ENCODE measurements at regions not wholly inside any gene's neighbourhood (a gene's known extent, or its start where the extent isn't known, plus 50 kb on each side); places are given as distances from the start of the nearest gene placed in this dataset.

GRCh38 chr5:36390640-36391039, 88.9 kb upstream of the RANBP3L start:
- no peak for DNase-seq
- no peaks in the 10 kb centered on the region for H3K9me3 ChIP-seq (ENCODE audit: insufficient read depth, low read depth)
- no peak overlapping the region for H3K4me2 ChIP-seq
- no peaks in the 10 kb centered on the region for H3K79me2 ChIP-seq (ENCODE audit: low read depth)
- H3K36me3 ChIP-seq (ENCODE audit: low read depth) = no peaks in the 10 kb centered on the region
- intact Hi-C loops (cut with micrococcal nuclease; ENCODE audit: unreplicated experiment) = no loop called here
- H3K9me2 ChIP-seq (ENCODE audit: insufficient read depth) = no peaks in the 10 kb centered on the region
- no peaks in the 10 kb centered on the region for H3K27me3 ChIP-seq (ENCODE audit: insufficient read depth, low read depth)
- no peaks in the 10 kb centered on the region for H3K4me1 ChIP-seq (replicated peaks; ENCODE audit: insufficient read depth)
- POLR2A ChIA-PET (ENCODE audit: unreplicated experiment) = no interaction called here
- H3K4me3 ChIP-seq = no peak overlapping the region
- TF ChIP-seq CTCF (conservative IDR thresholded peaks at IDR 0.05) = no peak
- TF ChIP-seq EZH2 (IDR thresholded peaks at IDR 0.05; ENCODE audit: low read depth) = no peak
- CTCF ChIA-PET = no interaction called here
- no TSS peak for BruUV-seq (replicated peaks)
- no peaks in the 10 kb centered on the region for H3F3A ChIP-seq (ENCODE audit: insufficient read depth, low read depth)
- H2AFZ ChIP-seq = no peak overlapping the region
- no peak overlapping the region for H3K27ac ChIP-seq
- no peaks in the 10 kb centered on the region for H4K20me1 ChIP-seq (ENCODE audit: insufficient read depth)

GRCh38 chr5:36392186-36392585, 90.5 kb upstream of the RANBP3L start:
- CTCF ChIA-PET = no interaction called here
- intact Hi-C loops (cut with micrococcal nuclease; ENCODE audit: unreplicated experiment) = no loop called here

GRCh38 chr5:36392818-36393217, 91.1 kb upstream of the RANBP3L start:
- Histone ChIP-seq H3F3A (ENCODE audit: insufficient read depth, low read depth) (no peaks in the 10 kb centered on the region), H3K9me3 (ENCODE audit: insufficient read depth, low read depth) (no peaks in the 10 kb centered on the region), H4K20me1 (ENCODE audit: insufficient read depth) (no peaks in the 10 kb centered on the region), H3K9me2 (ENCODE audit: insufficient read depth) (no peaks in the 10 kb centered on the region), H3K27ac (no peak overlapping the region), H3K4me2 (no peak overlapping the region), H3K27me3 (ENCODE audit: insufficient read depth, low read depth) (no peaks in the 10 kb centered on the region), H3K36me3 (ENCODE audit: low read depth) (no peaks in the 10 kb centered on the region), H3K4me1 (replicated peaks; ENCODE audit: insufficient read depth) (no peaks in the 10 kb centered on the region), H3K4me3 (no peak overlapping the region), H2AFZ (no peak overlapping the region), H3K79me2 (ENCODE audit: low read depth) (no peaks in the 10 kb centered on the region)
- intact Hi-C loops (cut with micrococcal nuclease; ENCODE audit: unreplicated experiment) = no loop called here
- ChIA-PET CTCF (no interaction called here), POLR2A (ENCODE audit: unreplicated experiment) (no interaction called here)
- no TSS peak for BruUV-seq (replicated peaks)
- TF ChIP-seq CTCF (conservative IDR thresholded peaks at IDR 0.05) (no peak), EZH2 (IDR thresholded peaks at IDR 0.05; ENCODE audit: low read depth) (no peak)
- no peak for DNase-seq

More at GRCh38 chr5:36392186-36392585, 90.5 kb upstream of the RANBP3L start:
- TF ChIP-seq EZH2 (IDR thresholded peaks at IDR 0.05; ENCODE audit: low read depth) (no peak), CTCF (conservative IDR thresholded peaks at IDR 0.05) (no peak)
- no peaks in the 10 kb centered on the region for H3K9me2 ChIP-seq (ENCODE audit: insufficient read depth)
- no peaks in the 10 kb centered on the region for H3K4me1 ChIP-seq (replicated peaks; ENCODE audit: insufficient read depth)
- no peak for DNase-seq
- no TSS peak for BruUV-seq (replicated peaks)
- H3K27ac ChIP-seq = no peak overlapping the region
- H3K27me3 ChIP-seq (ENCODE audit: insufficient read depth, low read depth) = no peaks in the 10 kb centered on the region
- no peaks in the 10 kb centered on the region for H3K36me3 ChIP-seq (ENCODE audit: low read depth)
- H3F3A ChIP-seq (ENCODE audit: insufficient read depth, low read depth) = no peaks in the 10 kb centered on the region
- H3K4me2 ChIP-seq = no peak overlapping the region
- H4K20me1 ChIP-seq (ENCODE audit: insufficient read depth) = no peaks in the 10 kb centered on the region
- H3K79me2 ChIP-seq (ENCODE audit: low read depth) = no peaks in the 10 kb centered on the region
- no peak overlapping the region for H2AFZ ChIP-seq
- no peak overlapping the region for H3K4me3 ChIP-seq
- H3K9me3 ChIP-seq (ENCODE audit: insufficient read depth, low read depth) = no peaks in the 10 kb centered on the region
- POLR2A ChIA-PET (ENCODE audit: unreplicated experiment) = no interaction called here
